T-helper 1 cell (primary cell): ENCODE measurements at regions not wholly inside any gene's neighbourhood (a gene's known extent, or its start where the extent isn't known, plus 50 kb on each side); places are given as distances from the start of the nearest gene placed in this dataset.
"Not testable (repeated sequence)": the region's sequence is repeated elsewhere in the genome, so short reads cannot be mapped to it uniquely, and the experiment has no call there.

ENCODE experiments used
- DNase-seq, 5 donors: peaks; one replicate each; pipeline ENCODE4 v3.0.0-alpha.2; 2012 to 2020

DNA sequence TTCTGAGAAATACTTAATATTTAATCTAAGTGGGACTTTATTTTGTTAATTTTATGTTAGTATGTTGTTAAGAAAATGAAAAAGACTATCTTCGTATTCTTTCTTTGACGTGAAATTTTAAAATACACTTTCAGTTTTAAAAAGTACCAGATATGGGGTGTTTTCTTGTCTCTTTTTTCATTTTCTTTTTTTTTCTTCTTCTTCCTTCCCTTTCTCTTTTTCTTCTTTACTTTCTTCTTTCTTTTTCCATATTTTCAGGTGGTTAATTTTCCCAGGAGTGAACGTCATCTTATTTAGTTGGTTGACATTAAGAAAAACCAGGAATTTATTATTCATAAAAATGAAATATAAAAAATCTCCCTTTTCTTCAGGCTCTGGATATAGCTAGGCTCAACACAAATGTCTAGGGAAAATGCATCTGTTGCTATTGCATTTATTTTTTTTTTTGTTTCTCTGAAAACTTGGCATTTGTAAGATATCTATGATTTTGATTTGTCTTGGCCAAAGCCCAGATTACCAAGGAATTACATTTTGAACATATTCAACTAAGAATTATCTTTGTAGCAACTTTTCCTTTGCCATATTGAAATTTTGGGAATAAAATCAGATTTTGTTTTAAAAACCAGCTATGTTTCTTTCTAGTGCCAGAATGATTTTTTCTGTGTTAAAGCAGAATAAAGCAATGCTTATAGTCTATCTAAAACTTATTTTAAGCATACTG lies 241.3 kb upstream of the FOXP2 start:
- no peak for DNase-seq

DNA sequence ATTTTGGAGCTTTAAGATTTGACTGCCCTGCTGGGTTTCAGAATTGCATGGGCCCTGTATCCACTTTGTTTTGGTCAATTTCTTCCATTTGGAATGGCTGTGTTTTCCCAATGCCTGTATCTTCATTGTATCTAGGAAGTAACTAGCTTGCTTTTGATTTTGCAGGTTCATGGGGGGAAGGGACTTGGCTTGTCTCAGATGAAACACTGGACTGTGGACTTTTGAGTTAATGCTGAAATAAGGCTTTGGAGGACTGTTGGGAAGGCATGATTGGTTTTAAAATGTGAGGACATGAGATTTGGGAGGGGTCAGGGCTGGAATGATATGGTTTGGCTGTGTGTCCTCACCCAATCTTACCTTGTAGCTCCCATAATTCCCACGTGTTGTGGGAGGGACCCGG lies 245.2 kb upstream of the FOXP2 start:
- DNase-seq, result not testable (repeated sequence)

DNA sequence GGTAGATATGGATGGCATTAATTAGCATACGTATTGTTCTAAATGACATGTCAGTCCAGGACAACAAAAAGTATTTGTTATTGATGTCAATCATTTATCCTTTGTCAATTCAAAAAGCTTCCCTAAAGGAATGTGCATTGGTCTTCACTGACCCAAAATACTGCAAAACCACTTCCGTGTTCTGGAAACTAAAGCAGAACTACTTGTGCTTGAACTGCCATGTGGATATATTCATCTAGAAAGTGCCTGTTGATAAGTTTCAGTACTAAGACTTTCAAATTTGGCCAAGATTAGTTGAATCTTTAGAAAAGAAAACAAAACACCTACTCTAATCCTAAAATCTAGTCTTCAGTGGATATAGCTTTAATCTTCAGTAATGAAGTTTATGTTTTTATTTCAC lies 242.1 kb upstream of the PPP1R3A start:
- DNase-seq, result no peak

DNA sequence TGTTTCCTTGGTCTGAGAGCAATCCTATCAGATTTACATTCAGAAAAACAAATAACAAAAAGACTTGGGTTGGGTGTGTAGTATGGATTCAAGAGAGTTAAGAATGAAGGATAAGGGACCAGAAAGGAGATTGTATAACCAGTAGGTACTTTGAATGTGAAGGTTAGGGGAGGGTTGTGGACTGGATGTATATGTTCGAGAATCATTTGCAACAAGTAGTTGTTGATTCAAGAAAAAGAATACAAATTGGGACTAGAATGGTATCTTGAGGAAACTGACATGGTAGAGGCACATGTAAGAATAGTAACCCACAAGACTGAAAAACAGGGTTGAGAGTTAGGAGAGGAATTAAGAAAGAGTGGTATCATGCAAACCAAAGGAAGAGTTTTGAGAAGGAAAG lies 240.0 kb upstream of the PPP1R3A start:
- no peak for DNase-seq

DNA sequence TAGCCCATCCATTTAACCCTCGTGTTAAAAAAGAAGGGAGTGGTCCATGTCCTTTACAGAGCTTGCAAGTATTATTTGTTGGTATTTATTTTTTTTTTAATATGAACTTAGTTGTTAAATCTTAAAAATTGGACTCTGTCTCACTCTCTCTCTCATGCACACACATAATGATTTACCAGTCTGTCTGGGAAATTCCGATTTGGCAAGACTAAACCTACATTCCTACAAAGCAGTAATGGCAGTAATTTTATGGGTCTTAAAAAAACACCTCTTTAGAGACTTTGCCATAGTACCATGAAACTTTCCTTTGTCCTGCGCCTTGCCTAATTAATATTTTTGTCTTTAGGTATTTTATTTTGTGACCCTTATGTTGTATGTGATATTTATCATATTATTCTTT lies 239.5 kb upstream of the PPP1R3A start:
- DNase-seq, result no peak

DNA sequence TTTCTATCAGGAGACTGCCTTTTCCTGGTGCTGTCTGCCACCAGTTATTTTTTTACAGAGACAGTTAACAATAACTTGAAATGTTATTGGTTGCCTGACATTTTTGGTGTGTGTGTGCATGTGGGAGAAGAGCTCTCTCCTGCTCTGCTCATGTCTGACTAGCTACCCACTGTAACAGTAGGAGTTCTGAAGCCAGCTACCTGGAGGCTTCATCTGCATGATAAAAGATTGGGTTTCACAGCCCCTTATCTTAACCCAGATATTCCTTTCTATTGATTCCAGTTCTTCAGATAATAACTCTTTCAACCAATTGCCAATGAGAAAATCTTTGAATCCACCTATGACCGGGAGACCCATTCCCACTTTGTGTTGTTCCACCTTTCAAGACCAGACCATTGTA lies 237.4 kb upstream of the PPP1R3A start:
- no peak for DNase-seq

DNA sequence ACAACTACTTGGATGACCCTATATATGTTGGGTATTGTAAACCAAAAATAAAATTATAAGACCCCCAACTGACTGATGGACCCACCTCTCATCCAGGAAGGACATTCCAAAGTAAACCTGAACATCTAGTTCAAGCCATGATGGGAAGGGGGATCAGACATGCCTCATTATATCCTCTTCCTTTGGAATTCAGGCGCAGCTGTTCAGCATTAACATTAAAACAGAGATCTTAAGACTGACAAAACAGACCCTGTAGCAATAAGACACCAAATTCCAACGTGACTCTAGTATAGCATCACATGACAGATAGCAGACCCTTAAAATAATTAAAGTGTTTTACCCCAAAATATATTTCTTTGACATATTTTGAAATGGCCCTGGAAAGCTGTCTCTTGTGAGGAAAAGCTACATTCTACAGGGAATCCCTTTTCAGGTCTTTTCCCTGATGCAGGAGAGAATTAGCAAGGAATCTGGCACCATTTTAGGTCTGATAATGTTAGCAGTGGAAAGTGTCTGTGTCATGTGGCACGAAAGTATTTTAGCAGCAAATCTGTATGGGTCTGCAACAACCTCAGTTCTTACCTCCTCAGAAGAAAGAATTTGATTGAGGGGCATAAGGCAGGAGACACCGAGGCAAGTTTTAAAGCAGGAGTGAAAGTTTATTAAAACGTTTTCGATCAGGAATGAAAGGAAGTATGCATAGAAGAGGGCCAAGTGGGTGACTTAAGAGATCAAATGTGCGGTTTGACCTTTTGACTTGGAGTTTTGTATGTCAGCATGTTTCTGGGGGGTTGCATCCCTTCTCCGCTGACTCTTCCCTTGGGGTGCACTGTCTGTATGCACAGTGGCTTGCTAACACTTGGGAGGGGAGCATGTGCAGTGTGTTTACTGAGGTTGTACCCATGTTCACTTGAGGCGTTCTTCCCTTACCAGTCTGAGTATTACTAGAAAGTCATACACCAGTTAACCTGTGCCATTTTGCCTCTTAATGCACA lies 236.6 kb upstream of the PPP1R3A start:
- no peak for DNase-seq

DNA sequence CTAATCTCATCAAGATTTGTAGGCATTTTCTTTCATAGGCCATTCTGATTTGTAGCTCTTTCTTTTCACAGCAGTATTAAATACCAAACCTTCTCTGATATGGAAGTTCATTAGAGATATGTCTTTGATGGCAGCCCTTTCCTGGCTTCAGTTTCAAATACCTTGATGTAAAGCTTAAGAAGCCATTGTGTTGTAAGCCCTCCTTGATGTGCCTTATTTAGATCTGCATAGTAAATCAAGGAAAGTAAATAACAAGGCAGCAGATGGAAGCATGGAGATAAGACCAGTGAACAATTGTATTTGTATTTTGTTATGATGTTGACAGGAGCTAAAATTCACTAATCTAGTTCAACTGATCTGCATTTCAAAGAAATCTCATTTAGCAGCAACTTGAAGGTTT lies 234.9 kb upstream of the PPP1R3A start:
- no peak for DNase-seq

DNA sequence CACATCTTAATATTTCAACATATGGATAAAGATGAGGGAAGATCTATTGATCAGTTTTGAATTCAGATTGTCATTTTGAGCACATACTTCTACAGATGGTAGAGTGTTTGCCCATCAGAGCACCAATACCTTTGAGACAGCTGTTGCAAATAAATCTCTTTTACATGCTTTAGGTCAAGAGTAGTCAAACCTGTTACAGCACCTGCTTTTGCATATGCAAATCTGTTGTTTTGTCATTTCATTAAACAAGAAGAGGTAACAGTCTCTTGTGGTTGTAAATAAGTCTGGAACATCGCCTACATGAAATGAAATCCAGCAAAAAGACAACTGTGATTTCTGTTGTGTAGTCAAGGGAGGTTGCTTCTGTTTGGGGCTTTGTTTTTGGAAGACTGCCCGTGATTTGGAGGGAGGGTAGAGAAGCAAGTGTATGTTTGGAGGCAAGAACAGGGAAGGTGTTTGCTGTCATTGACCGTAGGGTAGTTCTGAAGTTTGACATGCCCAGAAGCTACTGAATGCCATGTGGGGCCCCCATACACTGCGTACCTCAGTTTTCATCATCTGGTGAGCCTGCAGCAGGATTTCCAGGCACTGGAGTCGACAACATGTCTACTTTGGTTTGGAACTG lies 233.6 kb upstream of the PPP1R3A start:
- no peak for DNase-seq

DNA sequence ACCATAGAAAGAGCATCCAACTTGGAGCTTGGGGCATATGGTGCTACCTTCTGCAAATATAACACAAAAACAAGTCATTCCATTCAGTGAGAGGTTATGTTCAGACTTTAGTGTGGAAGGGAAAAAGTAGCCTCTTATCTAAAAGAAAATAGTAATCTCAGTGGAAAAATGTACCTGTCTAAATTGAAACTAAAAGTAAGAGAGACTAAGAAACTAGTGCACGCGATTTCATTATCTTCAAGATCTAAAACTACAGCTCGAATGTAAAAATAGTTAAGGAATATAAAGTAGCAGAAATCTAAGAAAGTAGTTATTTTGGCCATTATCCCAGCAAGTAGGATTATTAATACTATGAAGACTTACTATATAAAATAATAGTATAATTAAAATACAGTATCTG lies 233.0 kb upstream of the PPP1R3A start:
- no peak for DNase-seq

DNA sequence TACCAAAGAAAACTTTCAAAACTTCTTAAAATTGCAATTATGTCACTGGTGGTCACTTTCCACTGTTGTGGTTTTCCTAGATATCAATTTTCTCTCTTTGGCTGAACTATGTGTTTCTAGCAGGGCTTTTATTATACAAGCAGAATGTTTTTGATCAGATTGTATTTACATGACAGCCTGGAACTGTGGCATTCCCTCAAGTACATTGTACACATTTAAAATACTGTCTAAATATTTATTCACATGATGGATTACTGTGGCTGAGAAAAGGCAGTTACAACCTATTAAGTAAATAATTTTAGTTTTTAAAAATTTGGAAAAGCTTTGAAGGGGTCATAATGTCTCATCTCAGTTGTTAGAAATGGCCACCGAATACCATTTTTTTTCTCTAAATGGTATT lies 231.9 kb upstream of the PPP1R3A start:
- DNase-seq, result no peak

DNA sequence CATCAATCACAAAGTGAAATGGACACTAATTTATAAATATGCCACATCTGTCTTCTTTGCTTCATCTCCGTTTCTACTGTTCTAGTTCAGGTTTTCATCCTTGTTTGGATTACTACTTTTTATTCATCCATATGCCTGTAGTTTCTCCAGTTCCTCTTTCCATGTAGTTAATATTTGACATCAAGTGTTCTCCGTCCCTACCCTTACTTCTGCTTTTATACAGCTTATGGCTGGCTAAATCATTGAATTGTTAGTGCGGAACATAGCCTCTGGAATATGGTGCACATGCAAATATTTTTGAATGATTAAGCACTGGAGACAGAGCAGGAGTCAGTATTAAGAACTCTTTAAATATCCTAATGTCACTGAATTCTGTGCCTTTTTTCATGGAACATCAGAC lies 230.0 kb upstream of the PPP1R3A start:
- DNase-seq, result no peak

DNA sequence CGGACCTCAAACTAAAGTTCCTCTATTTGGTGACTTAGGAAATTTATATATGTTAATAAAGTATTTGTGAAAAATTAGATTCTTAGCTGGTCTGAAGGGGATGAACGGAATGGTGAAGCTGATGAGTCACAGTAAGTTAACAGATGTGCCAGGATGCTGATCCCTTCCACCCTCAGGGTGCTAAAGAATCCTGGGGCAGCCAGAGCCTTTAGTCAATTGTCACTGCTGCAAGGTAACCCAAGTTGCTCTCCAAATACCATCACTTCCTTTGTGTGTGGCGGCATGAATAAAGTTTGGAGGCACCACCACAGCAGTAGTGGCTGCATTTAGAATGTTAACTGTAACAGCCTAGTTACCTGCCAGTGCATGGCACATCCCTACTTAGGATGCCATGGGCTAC lies 222.6 kb upstream of the PPP1R3A start:
- DNase-seq, result no peak

DNA sequence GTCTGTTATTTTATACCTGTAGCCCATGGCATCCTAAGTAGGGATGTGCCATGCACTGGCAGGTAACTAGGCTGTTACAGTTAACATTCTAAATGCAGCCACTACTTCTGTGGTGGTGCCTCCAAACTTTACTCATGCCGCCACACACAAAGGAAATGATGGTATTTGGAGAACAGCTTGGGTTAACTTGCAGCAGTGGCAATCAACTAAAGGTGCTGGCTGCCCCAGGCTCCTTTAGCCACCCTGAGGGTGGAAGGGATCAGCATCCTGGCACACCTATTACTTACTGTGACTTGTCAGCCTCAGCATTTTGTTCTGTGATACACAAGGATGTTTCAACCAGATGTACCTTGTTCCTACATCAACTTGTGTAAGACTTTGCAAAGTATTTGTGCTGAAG lies 221.8 kb upstream of the PPP1R3A start:
- no peak for DNase-seq

DNA sequence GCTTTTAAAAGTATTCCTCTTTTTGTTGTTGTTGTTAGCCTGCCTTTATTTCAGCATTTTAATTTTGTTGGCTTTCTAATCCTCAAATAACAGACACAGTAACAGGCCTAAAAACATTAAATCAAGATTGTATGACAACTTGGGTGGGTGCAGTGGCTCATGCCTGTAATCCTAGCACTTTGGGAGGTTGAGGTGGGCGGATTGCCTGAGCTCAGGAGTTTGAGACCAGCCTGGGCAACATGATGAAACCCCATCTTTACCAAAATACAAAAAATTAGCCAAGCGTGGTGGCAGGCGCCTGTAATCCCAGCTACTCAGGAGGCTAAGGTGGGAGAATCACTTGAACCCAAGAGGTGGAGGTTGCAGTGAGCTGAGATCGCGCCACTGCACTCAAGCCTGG lies 220.9 kb upstream of the PPP1R3A start:
- not testable (repeated sequence) for DNase-seq

DNA sequence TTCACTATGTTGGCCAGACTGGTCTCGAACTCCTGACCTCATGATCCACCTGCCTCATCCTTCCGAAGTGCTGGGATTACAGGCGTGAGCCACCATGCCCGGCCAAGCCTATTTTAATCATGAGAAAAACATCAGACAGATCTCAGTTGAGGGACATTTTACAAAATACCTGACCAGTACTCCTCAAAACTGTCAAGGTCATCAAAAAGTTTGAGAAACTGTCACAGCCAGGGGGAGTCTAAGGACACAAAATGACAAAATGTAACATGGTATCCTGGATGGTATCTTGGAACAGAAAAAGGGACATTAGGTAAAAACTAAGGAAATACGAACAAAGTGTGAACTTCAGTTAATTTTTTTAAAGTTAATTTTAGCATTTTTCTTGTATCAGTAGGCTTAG lies 219.8 kb upstream of the PPP1R3A start:
- DNase-seq, result no peak

DNA sequence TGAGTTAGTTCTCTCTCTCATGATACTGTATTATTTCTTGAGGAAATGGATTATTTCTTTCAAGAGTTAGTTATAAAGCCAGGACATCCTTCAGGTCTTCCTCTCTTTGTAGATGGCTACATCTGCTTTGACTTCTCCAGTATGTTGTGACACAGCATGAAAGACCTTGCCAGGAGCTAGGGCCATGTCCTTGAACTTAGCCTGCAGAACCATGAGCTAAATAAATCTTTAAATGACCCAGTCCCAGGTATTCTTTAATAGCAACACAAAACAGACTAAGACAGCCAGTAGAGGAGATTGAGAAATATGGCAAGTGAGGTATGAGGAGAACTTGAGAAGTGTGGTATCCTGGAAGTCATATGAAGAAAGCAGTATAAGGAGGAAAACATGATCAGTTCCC lies 214.9 kb upstream of the PPP1R3A start:
- DNase-seq, result no peak

DNA sequence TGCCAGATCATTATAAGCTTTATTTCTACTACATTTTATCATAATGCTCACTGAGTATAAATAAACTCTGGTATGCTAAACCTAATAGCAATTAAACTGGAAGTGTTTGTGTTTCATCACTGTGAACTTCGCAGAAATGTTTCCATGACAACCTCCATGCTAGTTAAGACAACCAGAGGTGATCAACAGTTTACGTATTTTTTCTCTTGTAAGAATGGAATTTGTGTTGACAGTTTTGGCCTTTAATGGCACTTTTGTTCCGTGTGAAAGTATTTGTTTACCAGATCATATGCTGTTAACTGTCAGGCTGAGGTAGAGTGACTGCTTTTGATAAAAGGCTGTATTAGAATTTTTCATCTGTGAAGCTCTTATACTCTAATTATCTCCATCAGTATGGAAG lies 212.1 kb upstream of the PPP1R3A start:
- no peak for DNase-seq

DNA sequence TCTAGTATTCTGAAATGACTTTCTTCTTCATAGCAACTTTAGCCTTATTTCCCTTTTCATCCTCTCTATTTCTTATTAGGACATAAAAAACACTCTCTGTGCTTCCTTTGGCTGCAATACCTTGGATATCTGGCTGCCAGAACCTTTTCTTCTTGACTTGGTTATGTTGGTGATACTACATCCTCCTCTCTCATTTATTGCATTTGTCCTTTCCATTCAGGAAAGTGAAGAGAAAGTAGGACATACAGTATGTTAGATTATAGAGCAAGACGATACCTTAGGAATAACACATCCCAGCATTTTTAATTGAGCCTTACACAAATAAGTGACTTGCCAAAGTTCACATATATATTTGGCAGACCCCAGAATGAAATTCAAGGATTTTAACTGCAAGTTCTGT lies 210.1 kb upstream of the PPP1R3A start:
- DNase-seq, result no peak

DNA sequence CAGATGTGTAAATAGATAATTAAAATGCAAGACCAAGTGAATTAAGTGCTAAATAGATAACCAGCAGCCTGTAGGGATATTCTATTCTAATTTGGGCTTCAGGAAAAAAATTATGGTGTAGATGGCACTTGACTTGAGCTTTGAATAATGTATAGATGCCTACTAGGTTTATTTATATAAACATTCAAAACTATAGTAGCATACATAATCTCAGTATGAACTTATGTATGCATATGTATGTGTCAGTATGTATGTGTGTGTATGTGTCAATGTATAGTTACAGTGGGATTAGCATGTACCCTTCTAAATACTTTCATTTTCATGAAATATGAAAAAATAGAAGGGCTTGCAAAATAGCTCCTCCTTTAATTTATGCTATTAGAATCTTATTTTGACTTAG lies 207.3 kb upstream of the PPP1R3A start:
- no peak for DNase-seq

DNA sequence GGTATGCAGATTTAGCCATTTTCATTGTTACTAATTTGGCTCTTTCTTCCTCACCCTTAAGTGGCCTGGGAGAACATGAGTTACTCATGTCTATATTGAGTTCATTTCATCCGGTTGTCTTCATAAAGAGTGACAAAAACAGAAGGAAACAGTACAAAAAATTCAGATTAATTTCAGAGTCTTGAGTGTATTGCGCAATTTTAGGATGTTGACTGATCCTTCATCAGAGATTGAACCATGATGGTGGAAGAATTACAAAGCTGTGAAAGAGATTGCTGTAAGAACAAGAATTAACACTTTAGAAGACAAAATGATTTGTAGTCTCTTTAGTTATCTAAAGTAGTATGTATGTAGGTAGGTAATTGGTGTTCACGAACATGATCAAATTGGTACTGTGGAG lies 194.0 kb upstream of the PPP1R3A start:
- DNase-seq, result no peak

DNA sequence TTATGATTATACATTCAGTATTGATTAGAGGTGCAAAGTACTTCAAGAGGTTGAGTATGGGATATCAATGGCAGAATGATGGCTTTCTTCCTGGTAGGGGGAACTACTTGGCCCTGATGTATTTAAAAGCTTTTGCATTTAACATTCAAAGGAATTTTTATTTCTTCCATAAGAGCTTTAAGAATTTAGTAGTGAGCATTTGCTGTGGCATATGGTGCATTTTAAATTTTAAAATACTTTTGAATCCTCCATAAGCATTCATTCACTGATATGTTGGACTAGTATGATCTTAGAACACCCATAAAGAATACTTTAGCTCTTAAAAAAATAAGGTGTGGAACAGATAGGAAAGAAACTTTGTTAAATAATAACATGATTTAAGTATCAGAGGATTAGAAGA lies 191.9 kb upstream of the PPP1R3A start:
- DNase-seq, result no peak

DNA sequence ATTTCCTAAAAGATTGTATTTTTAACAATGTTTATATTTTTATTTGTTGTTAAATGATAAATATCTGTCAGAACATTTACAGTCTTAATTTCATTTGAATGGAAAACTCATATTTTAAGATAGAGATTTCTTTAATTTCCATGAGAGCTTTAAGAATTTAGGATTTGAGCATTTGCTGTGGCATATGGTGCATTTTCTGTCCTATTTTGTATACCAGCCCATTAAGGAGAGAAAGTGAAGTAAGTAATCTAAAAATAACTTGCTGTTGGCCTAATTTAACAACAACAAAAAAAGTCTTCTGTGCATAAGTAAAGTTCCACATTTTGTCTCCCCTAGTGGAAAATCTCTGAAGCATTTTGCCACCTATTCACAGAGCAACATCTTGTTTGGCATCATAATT lies 190.9 kb upstream of the PPP1R3A start:
- DNase-seq, result no peak

DNA sequence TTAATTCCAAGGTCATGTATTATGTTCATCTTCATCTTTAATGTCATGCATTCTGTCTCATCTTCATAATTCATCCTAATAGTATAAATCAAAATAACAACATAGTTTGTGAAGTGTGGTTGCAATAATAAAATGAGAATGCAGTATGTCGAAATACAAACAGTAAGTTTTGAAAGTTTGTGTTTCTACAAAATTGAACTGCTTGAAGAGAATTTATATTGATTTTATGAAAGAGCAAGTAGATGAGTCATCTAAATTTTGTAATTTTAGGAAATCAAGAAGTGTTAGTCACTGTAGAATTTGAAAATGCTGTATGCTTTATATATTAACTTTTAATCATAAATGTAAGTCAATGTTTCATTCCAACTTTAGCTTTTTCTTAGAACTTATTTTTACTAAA lies 190.5 kb upstream of the PPP1R3A start:
- DNase-seq, result no peak
